ENCODE measurements at regions not wholly inside any gene's neighbourhood (a gene's known extent, or its start where the extent isn't known, plus 50 kb on each side); places are given as distances from the start of the nearest gene placed in this dataset.

DNA sequence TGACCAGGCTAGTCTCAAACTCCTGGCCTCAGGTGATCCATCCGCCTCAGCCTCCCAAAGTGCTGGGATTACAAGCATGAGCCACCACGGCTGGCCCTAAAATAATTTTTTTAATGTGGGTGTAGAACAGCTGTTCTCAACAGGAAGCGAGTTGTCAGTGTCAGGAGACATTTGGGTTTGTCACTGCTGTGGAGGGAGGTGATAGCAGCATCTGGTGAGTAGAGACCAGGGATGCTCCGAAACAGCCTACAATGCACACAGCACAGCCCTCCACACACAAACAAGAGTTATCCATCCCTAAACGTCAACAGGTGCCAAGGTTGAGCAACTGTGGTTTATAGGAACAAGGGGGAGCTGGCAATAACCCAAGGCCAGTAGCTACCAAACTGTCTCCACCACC, 243.4 kb upstream of the STS start:
- DNase-seq = no peak

DNA sequence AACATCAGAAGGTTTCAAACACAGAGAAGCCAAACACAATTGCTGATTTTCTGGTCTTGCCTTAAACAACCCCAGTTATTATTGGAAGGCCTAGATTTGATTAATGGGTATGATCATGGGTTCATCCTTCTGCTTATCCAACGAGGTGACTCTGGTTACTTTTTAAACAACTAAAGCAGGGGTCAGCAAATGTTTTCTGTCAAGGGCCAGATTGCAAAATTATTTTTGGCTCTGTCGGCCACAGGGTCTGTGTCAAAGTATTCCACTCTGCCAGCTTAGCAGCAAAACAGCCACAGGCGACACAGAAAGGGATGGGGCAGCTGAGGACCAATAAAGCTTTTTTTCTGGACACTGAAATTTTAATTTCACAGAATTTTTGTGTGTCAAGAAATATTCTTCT, 249.1 kb upstream of the STS start:
- no peak for DNase-seq

DNA sequence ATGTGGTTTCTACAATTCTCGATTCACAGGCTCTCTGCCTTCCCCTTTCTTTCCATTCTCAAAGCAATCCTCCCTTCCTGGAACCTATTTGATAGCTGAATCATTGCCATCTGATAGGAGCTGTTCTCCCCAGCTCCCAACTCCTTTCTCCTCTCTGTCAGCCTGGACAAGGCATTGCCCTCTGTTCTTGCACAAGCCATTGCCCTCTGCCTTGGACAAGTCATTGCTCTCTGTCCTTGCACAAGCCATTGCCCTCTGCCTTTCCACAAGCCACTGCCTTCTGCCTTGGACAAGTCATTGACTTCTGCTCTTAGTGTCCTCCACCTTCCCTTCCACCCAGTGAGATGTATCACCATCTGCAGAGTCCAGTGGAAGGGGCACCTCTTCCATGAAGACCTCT, 256.1 kb upstream of the STS start:
- no peak for DNase-seq

DNA sequence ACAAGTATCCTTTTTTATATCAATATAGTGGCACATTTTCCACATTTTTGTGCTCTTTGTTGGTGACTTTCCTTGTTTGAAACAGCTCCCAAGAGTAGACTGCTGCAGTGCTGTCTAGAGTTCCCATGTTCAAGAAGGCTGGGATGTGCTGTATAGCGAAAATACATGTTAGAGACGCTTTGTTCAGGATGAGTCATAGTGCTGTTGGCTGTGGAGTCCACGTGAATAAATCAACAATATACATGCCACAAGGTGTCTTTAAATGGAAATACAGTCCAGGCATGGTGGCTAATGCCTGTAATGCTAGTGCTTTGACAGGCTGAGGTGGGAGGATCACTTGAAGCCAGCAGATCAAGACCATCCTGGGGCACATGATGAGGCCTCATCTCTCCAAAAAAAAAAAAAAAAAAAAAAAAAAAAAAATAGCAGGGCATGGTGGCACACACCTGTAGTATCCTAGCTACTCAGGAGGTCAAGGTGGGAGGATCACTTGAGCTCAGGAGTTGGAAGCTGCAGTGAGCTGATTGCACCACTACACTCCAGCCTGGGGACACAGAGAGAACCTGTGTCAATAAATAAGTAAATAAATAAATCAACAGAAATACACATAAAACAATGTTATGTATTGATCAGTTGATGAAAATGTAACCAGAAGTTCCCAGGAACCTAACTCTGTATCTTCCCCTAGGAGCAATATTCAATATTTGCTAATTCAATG, 256.8 kb upstream of the STS start:
- DNase-seq = no peak

DNA sequence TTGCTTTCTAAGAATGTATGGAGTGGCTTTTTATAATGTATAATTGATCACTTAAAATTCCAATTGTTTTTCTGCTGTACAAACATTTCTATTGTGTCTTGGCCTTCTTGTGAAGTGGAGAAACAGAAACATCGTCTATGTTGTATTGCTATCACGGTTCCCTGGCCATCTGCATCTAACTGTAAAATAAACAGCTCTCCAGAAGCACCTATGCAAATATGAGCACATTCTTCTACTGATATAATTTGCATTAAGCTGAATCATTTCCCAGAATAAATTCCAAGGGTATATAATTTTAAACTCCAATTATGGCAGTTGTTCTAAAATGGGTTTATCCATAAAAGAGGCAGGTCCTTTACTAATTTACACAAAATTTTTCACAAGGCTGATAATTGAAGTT, 261.6 kb upstream of the STS start:
- DNase-seq = no peak

DNA sequence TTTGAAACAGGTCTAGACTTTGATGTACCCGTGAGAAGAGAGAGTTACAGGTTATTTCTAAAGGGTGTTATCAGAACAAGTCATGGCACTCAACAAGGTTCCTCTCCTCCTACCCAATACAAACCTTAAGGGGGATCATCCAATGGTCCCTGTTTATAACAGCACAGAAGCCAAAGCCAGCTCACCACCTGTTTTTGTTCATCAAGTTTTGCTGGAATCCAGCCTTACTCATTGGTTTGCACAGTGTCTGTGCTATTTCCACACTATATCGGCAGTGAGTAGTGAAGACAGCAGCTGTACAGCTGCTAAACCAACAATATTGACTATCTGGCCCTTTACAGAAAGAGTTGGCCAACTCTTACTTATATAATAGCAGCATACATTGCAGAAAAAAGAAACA, 262.1 kb upstream of the STS start:
- DNase-seq = no peak

DNA sequence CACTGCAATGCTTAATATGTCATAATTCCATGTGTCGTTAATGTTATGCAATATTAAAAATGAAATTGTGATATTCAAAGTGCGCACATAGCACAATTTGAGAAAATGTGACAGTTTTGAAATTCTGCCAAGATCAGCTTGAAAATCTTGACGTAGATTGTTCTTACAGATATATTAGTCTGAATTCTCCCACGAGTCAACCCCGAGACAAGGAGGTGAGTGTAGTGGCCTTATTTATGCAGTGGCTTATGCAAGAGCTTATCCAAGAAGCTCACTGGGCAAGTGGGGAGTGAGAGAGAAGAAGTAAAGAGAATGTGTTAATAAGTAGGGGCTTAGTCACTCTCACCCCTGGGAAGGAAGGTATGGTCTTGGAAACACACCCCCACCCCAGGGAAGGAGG, 286.1 kb upstream of the STS start:
- DNase-seq = no peak

DNA sequence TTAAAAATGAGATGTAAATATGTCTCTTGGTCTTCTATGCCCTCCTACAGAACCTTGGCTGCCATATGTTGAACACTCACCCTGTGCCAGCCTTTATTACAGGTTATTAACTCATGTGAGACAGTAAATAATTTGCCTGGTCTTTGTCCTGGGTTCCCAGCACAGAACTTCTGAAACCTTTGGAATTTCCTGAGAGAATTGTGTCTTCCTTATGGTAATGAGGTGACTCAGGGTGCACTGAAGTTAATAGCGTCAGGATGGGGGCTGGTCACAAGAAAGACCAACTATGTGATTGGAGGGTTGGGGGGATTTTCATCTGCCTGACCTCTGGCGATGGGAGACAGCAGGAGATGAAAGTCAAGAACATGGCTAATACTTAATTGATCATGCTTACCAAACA, 289.8 kb upstream of the STS start:
- no peak for DNase-seq

DNA sequence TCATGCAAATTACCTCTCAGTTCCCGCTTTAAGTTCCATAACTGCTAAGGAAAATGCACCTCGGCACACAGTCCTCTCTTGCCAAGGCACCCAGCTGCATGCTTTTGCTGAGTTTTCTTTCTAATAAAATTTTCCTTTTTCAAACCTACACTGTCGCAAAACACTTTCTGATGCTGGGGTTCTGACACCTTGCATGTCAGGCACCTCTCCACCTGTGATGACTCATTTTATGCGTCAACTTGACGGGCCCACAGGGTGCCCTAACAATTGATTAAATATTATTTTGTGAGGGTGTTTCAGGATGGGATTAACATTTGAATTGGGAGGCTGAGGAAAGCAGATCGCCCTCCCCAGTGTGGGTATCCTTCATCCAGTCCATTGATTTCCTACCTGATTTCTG, 291.0 kb upstream of the STS start:
- no peak for DNase-seq

DNA sequence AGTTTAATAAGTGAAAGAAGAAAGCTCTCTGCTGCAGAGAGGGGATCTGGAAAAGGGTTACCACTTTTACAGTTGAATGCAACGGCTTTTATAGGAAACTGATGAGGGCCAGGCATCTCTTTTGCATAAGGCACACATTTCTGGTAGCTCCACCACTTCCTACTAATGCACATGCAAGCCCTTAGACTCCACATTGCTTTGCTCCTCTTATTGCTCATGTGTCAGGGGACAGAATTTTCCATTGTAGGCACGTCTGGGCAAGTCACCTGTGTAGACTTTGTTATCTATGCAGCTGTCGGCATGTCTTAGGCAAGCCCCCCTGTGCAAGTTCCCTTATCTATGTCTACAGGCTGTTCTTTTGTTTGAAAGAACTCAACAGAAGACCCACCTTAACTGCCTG, 294.6 kb upstream of the STS start:
- DNase-seq = no peak

DNA sequence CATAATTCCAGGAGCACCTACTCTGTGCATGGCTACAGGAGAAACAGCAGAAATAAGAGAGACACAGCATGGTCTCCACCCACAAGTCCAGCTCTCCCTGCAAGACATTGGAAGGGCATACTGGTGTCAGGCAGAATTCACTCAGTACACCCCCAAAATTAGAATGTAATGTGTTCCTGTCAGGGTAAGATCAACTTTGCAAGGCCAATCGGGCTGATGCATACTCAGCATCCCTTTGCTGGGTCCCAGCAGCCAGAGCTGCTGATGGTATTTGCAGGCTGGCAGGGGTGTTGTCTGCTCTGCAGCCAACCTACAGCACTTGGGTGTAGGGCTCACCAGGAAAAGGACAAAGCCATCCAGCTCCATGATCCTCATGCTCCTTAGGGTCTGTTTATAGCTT, 295.4 kb upstream of the STS start:
- no peak for DNase-seq

DNA sequence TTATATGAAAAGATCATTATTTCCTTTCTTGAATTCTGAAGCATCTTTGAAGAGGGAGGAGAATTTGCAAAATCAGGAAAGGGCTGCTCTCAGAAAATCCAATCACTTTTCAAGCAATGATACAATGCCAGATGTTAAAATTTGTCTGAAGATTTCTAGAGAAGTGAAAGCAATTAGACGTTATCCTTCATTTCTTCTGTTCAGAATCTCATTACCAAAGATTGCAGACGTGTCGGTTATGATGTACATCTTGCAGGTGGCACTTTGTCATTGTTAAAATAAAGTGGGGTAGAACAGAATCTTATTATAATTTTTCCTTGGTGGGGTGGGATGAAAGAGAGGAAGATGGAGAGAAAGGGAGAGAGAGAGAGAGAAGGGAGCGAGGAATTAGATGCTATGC, 296.4 kb upstream of the STS start:
- no peak for DNase-seq

DNA sequence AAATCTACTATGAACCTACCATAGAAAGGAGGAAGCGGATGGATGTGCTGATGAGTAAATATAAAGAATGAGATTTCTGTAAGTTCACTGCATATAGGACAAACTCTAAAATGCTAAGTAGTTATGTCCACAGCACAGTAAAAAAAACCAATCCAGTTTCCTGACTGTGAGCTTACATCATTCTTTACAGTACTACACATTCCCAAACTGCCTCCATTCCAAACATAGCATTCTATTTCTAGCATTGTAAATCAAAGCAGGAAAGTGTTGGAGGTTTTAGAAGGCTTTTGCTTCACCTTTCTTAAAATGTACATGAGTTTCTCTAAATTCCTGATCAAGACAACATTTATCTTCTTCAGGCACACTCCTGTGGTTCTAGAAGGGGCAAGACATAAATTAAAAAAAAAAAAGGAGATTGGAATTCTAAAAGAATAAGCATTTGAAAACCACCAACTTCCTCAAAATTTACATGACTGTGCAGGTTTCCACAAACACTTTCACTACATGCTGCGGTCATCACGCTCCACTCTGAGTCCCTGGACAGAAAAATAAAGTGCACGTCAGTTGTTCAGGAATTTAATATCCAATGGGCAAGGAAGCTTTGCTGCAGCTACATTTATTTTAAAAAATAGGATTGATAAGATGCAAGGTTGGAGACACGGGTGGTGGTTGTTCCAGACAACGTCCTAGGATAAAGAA, 297.6 kb upstream of the STS start:
- DNase-seq = peak in 3 of 4 experiments; percentile 12 to 17 (median 12)

DNA sequence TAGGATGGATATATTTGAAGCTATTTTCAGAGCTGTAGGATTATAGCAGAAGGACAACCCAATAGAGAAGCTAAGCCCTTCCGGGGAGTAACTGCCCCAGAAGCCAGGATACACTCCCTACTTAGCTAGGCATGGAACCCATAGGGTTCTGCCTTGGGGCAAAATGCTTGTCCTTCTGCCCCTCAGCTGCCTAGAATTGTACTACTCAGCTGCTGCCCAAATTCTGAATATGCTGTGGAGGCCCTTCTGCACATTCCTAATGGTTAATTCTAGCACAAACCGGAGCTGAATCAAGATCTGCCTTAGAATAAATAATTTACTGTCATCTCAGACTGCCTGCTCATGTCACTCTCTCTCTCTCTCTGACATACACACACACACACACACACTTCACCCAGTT, 297.7 kb upstream of the VCX3A start:
- DNase-seq = no peak

DNA sequence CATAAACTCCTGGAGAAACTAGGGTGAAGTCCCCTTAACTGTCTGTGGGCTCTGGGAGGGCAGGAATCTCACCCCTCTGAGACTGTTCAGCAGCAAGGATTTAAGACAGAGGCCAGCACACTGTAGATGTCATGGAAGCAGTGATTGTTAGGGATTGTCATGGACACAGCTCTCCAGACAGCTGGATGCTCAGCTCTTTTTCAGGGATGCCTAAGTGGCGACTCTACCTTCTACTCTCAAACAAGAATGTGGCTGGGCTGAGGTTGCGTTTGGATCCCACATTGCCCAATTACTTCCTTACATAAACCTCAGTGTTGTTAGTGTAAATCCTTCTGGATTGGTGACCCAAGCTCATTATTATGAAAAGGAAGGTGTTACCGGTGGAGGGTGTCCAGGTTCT, 291.9 kb upstream of the VCX3A start:
- DNase-seq = no peak

DNA sequence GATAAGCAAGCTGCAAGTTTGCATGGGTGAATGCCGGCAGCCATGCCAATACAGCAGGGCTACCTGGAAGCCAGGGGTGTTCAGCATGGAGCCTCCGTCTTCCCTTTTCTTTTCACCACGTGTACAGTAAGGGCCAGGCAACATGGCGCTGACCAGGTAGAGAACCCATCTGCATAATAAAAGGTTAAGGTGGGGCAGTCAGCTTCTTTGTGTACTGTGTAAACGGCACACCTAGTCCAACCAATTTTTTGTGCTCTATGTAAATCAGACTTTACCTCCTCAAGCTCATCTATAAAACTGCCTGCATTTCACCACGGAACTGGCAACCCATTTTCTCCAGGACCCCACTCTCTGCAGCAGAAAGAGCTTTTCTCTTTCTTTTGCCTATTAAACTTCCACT, 286.8 kb upstream of the VCX3A start:
- no peak for DNase-seq

DNA sequence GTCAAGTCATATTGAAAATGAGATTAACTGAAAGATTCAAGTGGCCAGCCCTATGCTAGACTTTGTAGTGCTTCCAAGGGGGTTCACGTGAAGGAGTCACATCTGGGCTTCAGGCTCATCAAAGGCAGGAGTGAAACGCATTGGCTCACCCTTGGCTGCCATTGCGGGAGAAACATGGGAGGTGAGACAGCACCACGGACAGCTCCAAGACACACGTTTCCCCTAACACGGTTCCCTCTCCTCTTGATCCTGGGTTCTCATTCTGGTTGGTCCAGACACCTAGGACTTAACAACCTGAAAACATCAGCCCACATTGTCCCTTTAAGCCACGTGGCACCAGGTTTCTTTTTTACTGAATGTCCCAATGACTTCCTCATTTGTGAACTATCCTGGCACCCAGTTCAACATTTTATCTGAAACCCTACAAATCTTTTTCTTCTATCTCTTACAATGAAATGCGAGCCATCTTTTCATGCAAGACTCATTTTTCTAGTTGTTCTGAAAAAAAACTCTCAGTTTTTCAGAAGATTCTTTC, 279.0 kb upstream of the VCX3A start:
- no peak for DNase-seq

DNA sequence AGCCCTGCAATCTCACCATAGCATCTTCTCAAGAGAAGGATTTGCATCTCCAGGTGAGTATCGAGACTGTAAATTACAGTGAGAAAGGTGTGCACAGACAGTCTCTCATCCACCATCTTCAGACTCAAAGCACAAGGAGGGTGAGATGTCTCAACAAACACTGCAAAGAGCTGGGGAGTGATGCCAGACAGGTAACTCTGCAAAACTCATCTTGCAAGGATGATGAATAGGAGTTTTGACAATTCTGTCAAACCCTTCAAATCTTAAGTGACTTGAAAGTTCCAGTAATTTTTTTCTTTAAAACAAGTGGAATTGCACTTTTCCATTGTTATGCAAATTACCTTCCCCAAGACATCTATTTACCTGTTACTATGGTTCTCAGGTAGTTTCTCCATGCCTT, 277.2 kb upstream of the VCX3A start:
- no peak for DNase-seq

DNA sequence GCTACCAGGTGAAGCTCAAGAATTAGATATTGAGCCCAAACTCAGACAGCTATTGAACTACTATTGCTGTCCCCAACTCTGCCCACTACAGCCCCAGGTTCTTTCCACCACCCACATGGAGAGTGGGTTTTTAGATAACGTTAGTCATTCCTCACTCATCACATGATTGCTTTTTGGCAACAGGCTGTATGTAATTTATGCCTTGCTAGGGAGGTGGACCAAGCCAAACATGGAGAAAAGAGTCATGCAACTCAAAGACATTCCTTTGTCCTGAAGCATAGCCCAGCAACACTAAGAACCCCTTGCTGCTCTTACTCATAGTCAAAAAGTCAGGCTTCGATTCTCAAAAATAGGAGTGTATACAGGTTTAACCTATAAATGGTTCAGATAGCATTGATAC, 275.9 kb upstream of the VCX3A start:
- no peak for DNase-seq

DNA sequence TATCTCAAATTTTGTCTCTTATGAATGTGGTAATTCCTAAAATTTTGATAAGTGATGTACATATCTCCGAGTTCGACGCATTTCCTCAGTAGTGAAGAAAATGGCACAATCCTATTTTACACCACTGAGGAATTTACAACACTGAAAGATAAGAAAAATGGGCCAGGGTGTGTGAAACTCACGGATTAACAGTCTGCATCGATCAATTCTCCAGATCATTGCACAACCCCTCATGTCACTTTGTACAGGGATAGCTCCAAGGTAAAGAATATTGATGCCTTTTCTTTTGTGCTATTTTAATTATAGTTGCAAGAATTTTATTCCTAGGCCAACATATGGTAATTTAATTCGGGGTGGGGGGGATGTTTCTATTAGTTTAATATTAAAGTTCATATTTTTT, 268.7 kb upstream of the VCX3A start:
- DNase-seq = no peak

DNA sequence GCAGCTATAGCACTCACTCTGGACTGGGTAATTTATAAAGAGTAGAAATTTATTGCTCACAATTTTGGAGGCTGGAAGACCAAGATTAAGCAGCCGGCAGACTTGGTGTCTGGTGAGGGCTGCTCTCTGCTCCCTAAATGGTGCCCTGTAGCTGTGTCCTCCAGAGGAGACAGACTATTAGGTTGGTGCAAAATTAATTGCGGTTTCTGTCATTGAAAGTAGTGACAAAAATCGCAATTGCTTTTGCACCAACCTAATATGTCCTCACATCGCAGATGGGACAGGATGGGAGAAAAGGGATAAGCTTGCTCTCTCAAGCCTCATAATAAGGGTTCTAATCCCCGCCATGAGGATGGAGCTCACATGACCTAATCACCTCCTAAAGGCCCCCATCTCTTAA, 258.1 kb upstream of the VCX3A start:
- DNase-seq = no peak

DNA sequence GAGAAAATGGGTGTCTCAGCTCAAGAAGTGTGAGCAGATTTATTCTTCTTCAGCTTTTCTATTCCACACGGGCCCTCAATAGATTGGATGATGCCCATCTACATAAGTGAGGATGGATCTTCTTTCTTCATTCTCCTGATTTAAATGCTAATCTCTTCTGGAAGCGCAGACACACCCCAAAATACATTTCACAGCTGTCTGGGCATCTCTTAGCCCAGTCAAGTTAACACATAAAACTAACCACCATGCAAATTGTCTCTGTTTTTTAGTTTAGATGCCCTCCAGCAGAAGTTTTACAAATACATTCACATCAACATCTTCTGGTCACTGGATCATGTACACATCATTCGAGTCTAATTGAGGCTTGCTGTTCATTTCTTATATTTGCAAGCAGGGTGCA, 249.0 kb upstream of the VCX3A start:
- no peak for DNase-seq

DNA sequence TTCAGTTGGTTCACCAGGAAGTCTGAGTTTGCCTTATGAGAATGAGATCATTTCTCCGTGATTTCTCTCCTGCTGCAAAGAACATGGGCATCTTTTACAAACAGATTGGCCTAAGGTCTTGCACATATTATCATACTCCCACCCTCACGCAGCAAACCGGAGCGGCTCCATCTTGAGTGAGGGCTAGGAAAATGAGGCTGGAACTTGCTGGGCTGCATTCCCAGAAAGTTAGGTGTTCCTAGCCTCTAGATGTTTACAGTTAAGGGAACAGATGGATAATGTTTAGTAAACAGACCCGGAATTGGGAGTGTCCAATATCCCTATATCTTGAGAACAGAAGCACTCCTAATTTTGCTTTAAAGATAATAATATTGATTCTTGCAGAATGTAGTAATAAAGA, 247.9 kb upstream of the VCX3A start:
- DNase-seq = no peak
